ENCODE measurements at regions not wholly inside any gene's neighbourhood (a gene's known extent, or its start where the extent isn't known, plus 50 kb on each side); places are given as distances from the start of the nearest gene placed in this dataset.

- Histone ChIP-seq H3K4me3 (ENCODE audit: low read depth, low read length) (no peak overlapping the region), H3K27me3 (ENCODE audit: control insufficient read depth, insufficient read depth, low read length) (no peaks in the 10 kb centered on the region), H3K36me3 (ENCODE audit: control insufficient read depth, insufficient read depth, low read length) (no peaks in the 10 kb centered on the region)
- TF ChIP-seq CTCF (IDR thresholded peaks at IDR 0.05; ENCODE audit: insufficient read depth, low read length, poor library complexity, severe bottlenecking): no peak
- DNase-seq (ENCODE audit: low read depth): no peak
These were observed 234.2 kb downstream of the REEP3 start for GRCh38 chr10:63755441-63755840.

- no peak for TF ChIP-seq CTCF (IDR thresholded peaks at IDR 0.05; ENCODE audit: insufficient read depth, low read length, poor library complexity, severe bottlenecking)
- no peaks in the 10 kb centered on the region for H3K27me3 ChIP-seq (ENCODE audit: control insufficient read depth, insufficient read depth, low read length)
- H3K36me3 ChIP-seq (ENCODE audit: control insufficient read depth, insufficient read depth, low read length): no peaks in the 10 kb centered on the region
- H3K4me3 ChIP-seq (ENCODE audit: low read depth, low read length): no peak overlapping the region
- no peak for DNase-seq (ENCODE audit: low read depth)
These were observed 235.9 kb downstream of the REEP3 start for GRCh38 chr10:63757067-63757466.

GRCh38 chr10:63758080-63758479 lies 236.9 kb downstream of the REEP3 start:
- Histone ChIP-seq H3K27me3 (ENCODE audit: control insufficient read depth, insufficient read depth, low read length) (no peaks in the 10 kb centered on the region), H3K4me3 (ENCODE audit: low read depth, low read length) (no peak overlapping the region), H3K36me3 (ENCODE audit: control insufficient read depth, insufficient read depth, low read length) (no peaks in the 10 kb centered on the region)
- no peak for TF ChIP-seq CTCF (IDR thresholded peaks at IDR 0.05; ENCODE audit: insufficient read depth, low read length, poor library complexity, severe bottlenecking)
- DNase-seq (ENCODE audit: low read depth): no peak

GRCh38 chr10:63759335-63759734 lies 238.1 kb downstream of the REEP3 start:
- Histone ChIP-seq H3K27me3 (ENCODE audit: control insufficient read depth, insufficient read depth, low read length) (no peaks in the 10 kb centered on the region), H3K4me3 (ENCODE audit: low read depth, low read length) (no peak overlapping the region), H3K36me3 (ENCODE audit: control insufficient read depth, insufficient read depth, low read length) (no peaks in the 10 kb centered on the region)
- DNase-seq (ENCODE audit: low read depth): no peak
- no peak for TF ChIP-seq CTCF (IDR thresholded peaks at IDR 0.05; ENCODE audit: insufficient read depth, low read length, poor library complexity, severe bottlenecking)

- Histone ChIP-seq H3K36me3 (ENCODE audit: control insufficient read depth, insufficient read depth, low read length) (no peaks in the 10 kb centered on the region), H3K27me3 (ENCODE audit: control insufficient read depth, insufficient read depth, low read length) (no peaks in the 10 kb centered on the region), H3K4me3 (ENCODE audit: low read depth, low read length) (no peak overlapping the region)
- TF ChIP-seq CTCF (IDR thresholded peaks at IDR 0.05; ENCODE audit: insufficient read depth, low read length, poor library complexity, severe bottlenecking): no peak
- DNase-seq (ENCODE audit: low read depth): no peak
These were observed 239.0 kb downstream of the REEP3 start for GRCh38 chr10:63760034-63760707.

- no peaks in the 10 kb centered on the region for H3K36me3 ChIP-seq (ENCODE audit: control insufficient read depth, insufficient read depth, low read length)
- H3K4me3 ChIP-seq (ENCODE audit: low read depth, low read length): no peak overlapping the region
- no peaks in the 10 kb centered on the region for H3K27me3 ChIP-seq (ENCODE audit: control insufficient read depth, insufficient read depth, low read length)
- no peak for DNase-seq (ENCODE audit: low read depth)
- no peak for TF ChIP-seq CTCF (IDR thresholded peaks at IDR 0.05; ENCODE audit: insufficient read depth, low read length, poor library complexity, severe bottlenecking)
These were observed 239.5 kb downstream of the REEP3 start for GRCh38 chr10:63760708-63761047.

Measured in kidney epithelial cell (primary cell).